Uterus (tissue), 3 donors: ENCODE measurements at regions not wholly inside any gene's neighbourhood (a gene's known extent, or its start where the extent isn't known, plus 50 kb on each side); places are given as distances from the start of the nearest gene placed in this dataset.

Experiments used
- DNase-seq, 2 donors: peaks; one replicate each; pipeline ENCODE4 v3.0.0-alpha.2; 2019 to 2020
- H3K27ac ChIP-seq, 2 donors: fragments of 200-600 bp; sonication (generic); 1 replicate in 1 of 2; 2 replicates in 1 of 2; pipeline ENCODE4 v1.5.1; 2016 to 2018
- H3K27me3 ChIP-seq, 2 donors: fragments of 200-600 bp; sonication (generic); one replicate each; pipeline ENCODE4 v1.5.1; 2018 to 2019; ENCODE audit warnings: control low read depth in 1 of 2
- H3K36me3 ChIP-seq, 2 donors: fragments of 200-600 bp; sonication (generic); one replicate each; pipeline ENCODE4 v1.5.1; 2019; ENCODE audit warnings: control low read depth in 1 of 2
- H3K4me1 ChIP-seq, 2 donors: fragments of 200-600 bp; sonication (generic); one replicate each; pipeline ENCODE4 v1.5.1; 2018 to 2019; ENCODE audit warnings: control low read depth in 1 of 2
- H3K4me3 ChIP-seq, 2 donors: fragments of 200-600 bp; sonication (generic); 1 replicate in 1 of 2; 2 replicates in 1 of 2; pipeline ENCODE4 v1.5.1; 2018 to 2019; ENCODE audit warnings: mild to moderate bottlenecking in 1 of 2
- H3K9me3 ChIP-seq, 2 donors: fragments of 200-600 bp; sonication (generic); one replicate each; pipeline ENCODE4 v1.5.1; 2019; ENCODE audit warnings: control low read depth in 1 of 2
- POLR2A ChIP-seq, 2 donors: fragments of 450-650 bp; IDR thresholded peaks; one replicate each; pipeline ENCODE4 v1.6.1; 2016; ENCODE audit warnings: antibody characterized with exemption in 2 of 2, mild to moderate bottlenecking in 1 of 2, moderate library complexity in 1 of 2
- intact Hi-C: fragments of 100-400 bp; cut with DNase I; formaldehyde crosslinking; loops from one replicate; pipeline ENCODE4 v1.15.1; 2023; ENCODE audit warnings: low total_unique reads
- TF ChIP-seq, protein P1 (sequence below), 4 experiments: fragments of 200-600 bp in 2 of 4; fragments of 450-650 bp in 2 of 4; sonication (generic) in 2 of 4; IDR thresholded peaks; one replicate each; pipeline ENCODE4 v1.5.1; 2016 to 2019; ENCODE audit warnings: antibody characterized with exemption in 4 of 4, mild to moderate bottlenecking in 2 of 4, moderate library complexity in 1 of 4
- donor health status: DM: yes; HTN: yes; CAD: no.

DNA sequence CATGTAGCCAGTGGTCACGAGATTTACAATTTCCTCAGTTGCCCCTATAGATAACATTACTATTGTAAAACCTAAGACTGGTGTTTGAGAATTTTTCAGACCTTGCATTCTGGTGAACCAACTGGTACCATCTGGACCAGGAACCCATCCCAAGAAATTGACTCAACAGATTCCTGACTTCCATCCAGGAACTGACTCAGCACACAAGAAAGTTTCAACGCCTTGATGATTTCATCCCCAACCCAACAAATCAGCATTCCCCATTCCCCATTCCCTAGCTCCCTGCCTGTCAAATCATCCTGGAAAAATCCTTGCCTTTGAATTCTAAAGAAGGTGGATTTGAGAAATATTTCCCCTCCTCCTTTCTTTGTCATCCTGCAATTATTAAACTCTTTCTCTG, 529.8 kb upstream of the PRMT6 start:
- Histone ChIP-seq H3K36me3 (peaks cover 0 to 5% of the 10 kb centered on the region in 2 donors), H3K27me3 (peaks cover 0 to 3% of the 10 kb centered on the region in 2 donors), H3K4me3 (no peak overlapping the region), H3K9me3 (no peaks in the 10 kb centered on the region), H3K27ac (no peak overlapping the region), H3K4me1 (no peaks in the 10 kb centered on the region)
- DNase-seq: no peak
- intact Hi-C loops: no loop called here
- TF ChIP-seq, protein P1, sequence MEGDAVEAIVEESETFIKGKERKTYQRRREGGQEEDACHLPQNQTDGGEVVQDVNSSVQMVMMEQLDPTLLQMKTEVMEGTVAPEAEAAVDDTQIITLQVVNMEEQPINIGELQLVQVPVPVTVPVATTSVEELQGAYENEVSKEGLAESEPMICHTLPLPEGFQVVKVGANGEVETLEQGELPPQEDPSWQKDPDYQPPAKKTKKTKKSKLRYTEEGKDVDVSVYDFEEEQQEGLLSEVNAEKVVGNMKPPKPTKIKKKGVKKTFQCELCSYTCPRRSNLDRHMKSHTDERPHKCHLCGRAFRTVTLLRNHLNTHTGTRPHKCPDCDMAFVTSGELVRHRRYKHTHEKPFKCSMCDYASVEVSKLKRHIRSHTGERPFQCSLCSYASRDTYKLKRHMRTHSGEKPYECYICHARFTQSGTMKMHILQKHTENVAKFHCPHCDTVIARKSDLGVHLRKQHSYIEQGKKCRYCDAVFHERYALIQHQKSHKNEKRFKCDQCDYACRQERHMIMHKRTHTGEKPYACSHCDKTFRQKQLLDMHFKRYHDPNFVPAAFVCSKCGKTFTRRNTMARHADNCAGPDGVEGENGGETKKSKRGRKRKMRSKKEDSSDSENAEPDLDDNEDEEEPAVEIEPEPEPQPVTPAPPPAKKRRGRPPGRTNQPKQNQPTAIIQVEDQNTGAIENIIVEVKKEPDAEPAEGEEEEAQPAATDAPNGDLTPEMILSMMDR (IDR thresholded peaks at IDR 0.05): no peak
- no peak for TF ChIP-seq POLR2A (IDR thresholded peaks at IDR 0.05)

DNA sequence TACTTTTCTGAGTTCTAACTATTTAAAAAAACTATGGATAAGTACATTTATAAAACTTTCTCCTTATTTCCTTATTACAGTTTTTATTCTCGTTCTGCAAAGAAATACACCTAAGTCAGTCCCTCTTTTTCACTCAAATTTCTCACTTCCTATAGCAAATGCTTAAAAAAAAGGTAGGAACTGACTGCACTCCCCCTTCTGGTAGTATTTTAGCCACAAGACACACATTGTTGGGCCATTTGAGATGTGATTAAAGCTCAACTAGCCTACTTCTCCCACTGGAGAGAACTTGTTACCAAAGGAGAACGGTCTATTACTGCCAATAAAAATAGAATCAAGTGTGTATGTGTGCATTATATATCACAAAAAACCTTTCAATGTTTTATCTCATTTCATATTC, 521.9 kb upstream of the PRMT6 start:
- no peak for DNase-seq
- no peaks in the 10 kb centered on the region for H3K27me3 ChIP-seq
- H3K36me3 ChIP-seq: no peaks in the 10 kb centered on the region
- TF ChIP-seq POLR2A (IDR thresholded peaks at IDR 0.05): no peak
- TF ChIP-seq, protein P1 (IDR thresholded peaks at IDR 0.05): no peak
- H3K4me1 ChIP-seq: no peaks in the 10 kb centered on the region
- H3K4me3 ChIP-seq: no peak overlapping the region
- H3K9me3 ChIP-seq: no peaks in the 10 kb centered on the region
- no peak overlapping the region for H3K27ac ChIP-seq
- intact Hi-C loops: no loop called here

DNA sequence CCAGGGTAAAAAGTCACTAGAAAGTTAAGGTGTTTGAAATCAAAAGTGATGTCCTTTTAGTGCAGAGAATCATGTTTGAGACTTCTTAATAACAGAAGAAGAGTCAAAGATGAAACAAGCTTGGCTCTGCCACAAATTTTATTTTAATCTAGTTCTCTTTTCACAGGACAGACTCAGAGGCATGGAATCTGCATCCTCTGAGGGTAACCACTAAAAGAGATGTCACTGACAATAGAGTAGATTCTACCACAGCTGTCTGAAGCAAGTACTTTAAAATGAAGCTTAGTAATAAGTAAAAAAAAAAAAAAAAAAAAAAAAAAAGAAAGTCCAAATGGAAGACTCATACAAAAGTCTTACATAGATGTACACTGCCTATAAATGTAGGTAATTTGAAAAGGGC, 519.7 kb upstream of the PRMT6 start:
- no peak overlapping the region for H3K27ac ChIP-seq
- H3K4me1 ChIP-seq: no peaks in the 10 kb centered on the region
- no peaks in the 10 kb centered on the region for H3K36me3 ChIP-seq
- no peak overlapping the region for H3K4me3 ChIP-seq
- H3K27me3 ChIP-seq: no peaks in the 10 kb centered on the region
- intact Hi-C loops: no loop called here
- no peaks in the 10 kb centered on the region for H3K9me3 ChIP-seq
- no peak for DNase-seq
- TF ChIP-seq, protein P1 (IDR thresholded peaks at IDR 0.05): no peak
- no peak for TF ChIP-seq POLR2A (IDR thresholded peaks at IDR 0.05)

DNA sequence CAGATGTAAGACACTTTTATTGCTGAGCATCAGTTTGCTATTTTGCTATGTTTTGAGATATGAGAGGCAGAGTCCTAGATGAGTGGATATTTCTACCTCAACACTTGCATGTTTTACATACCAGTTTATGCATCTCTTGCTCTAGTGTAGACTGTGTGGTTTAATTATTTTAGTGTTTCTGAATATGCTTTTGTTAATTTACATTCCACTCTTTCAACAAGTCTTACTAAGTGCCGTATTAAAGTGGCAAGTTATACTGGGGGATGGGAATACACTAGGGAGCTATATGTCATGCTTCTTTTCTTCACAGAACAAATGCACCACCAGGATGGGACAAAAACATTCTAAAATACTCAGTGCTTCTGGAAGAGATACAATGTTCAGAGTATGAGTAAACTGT, 507.7 kb upstream of the PRMT6 start:
- Histone ChIP-seq H3K4me1 (no peaks in the 10 kb centered on the region), H3K9me3 (no peaks in the 10 kb centered on the region), H3K27me3 (no peaks in the 10 kb centered on the region), H3K36me3 (no peaks in the 10 kb centered on the region), H3K4me3 (no peak overlapping the region), H3K27ac (no peak overlapping the region)
- intact Hi-C loops: no loop called here
- TF ChIP-seq, protein P1 (IDR thresholded peaks at IDR 0.05): no peak
- no peak for TF ChIP-seq POLR2A (IDR thresholded peaks at IDR 0.05)
- DNase-seq: no peak

DNA sequence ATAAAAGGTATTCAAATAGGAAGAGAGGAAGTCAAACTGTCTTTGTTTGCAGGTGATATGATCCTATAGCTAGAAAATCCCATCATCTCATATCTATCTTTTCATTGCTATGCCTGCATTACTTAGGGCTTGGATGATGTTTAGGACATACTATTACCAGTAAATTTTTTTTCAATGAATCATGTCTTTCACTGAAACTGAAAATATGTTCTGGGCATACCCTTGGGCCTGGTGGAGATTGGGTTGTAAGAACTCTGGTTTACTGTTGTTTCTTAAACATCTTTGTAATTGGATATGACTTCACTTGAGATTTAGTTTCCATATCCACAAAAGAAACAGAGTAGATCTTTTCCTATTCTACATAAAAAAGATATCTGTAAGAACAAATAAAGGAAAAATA, 502.2 kb upstream of the PRMT6 start:
- no peak overlapping the region for H3K27ac ChIP-seq
- intact Hi-C loops: no loop called here

More for the DNA sequence above, 502.2 kb upstream of the PRMT6 start:
- Histone ChIP-seq H3K9me3 (no peaks in the 10 kb centered on the region), H3K36me3 (no peaks in the 10 kb centered on the region), H3K27me3 (no peaks in the 10 kb centered on the region), H3K4me3 (no peak overlapping the region), H3K4me1 (no peaks in the 10 kb centered on the region)
- TF ChIP-seq, protein P1 (IDR thresholded peaks at IDR 0.05): no peak
- no peak for DNase-seq
